SU-DHL-6 (cell line): ENCODE measurements at regions not wholly inside any gene's neighbourhood (a gene's known extent, or its start where the extent isn't known, plus 50 kb on each side); places are given as distances from the start of the nearest gene placed in this dataset.

ENCODE experiments used
- EZH2phosphoT487 ChIP-seq: fragments of 200-600 bp; sonication (generic), shearing (Covaris generic); conservative IDR thresholded peaks from 2 replicates; pipeline ENCODE4 v1.6.1; 2018; ENCODE audit warnings: mild to moderate bottlenecking, antibody characterized with exemption, low read length, moderate library complexity, mixed read lengths
- TF ChIP-seq, protein P1 (sequence below): fragments of 200-600 bp; sonication (generic); IDR thresholded peaks from one replicate; pipeline ENCODE4 v1.5.1; 2017; ENCODE audit warnings: antibody characterized with exemption, mild to moderate bottlenecking, low read length, moderate library complexity; ENCODE audit not compliant: insufficient read depth, poor library complexity, severe bottlenecking

DNA sequence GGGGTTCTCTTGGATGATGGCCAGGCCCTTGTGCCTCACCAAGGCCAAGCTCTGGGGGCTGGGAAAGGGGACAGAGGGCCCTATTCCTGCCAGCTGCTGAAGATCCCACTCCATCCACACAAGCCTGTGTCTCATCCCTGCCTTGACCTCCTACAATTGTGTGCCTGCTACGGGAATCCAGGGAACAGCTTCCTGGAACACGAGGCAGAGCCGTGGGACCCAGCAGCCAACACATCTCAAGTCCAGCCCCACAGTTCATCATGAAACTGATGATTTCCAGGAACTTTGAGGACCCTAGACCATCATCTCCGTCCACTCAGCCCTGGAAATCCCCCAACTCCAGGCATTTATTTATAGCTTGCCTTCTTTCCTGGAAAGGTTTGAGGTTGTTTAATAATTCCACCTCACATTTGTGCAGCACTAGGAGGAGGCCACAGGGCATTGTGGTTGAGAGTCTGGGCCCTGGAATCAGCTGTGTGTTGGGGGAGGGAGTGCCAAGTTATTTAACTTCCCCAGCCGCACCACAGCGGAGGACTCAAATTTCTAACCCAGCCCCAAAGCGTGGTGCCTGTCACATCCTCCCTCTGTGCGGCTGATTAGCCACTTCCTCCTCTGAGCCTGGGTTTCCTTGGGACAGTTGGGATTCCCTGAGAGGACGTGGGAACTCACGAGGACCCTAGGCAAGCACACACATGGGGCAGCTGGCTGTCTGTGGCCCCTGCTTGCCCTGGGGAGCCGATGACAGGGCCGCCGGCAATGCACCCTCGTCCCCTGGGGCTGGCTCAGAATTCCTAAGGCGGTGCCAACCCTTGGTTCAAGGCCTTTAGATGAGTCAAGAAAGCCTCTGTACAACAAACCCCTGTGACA, 58.2 kb upstream of the GGTA1 start:
- TF ChIP-seq, protein P1, sequence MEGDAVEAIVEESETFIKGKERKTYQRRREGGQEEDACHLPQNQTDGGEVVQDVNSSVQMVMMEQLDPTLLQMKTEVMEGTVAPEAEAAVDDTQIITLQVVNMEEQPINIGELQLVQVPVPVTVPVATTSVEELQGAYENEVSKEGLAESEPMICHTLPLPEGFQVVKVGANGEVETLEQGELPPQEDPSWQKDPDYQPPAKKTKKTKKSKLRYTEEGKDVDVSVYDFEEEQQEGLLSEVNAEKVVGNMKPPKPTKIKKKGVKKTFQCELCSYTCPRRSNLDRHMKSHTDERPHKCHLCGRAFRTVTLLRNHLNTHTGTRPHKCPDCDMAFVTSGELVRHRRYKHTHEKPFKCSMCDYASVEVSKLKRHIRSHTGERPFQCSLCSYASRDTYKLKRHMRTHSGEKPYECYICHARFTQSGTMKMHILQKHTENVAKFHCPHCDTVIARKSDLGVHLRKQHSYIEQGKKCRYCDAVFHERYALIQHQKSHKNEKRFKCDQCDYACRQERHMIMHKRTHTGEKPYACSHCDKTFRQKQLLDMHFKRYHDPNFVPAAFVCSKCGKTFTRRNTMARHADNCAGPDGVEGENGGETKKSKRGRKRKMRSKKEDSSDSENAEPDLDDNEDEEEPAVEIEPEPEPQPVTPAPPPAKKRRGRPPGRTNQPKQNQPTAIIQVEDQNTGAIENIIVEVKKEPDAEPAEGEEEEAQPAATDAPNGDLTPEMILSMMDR: no peak
- no peak for TF ChIP-seq EZH2phosphoT487
